HG03066 (cell line): ENCODE measurements at regions not wholly inside any gene's neighbourhood (a gene's known extent, or its start where the extent isn't known, plus 50 kb on each side); places are given as distances from the start of the nearest gene placed in this dataset.

ENCODE experiments used
- ATAC-seq: cut with Tn5 transposase; IDR thresholded peaks from one replicate; pipeline ENCODE4 v1.9.1; 2021; ENCODE audit warnings: low read depth; ENCODE audit not compliant: unreplicated experiment

- ATAC-seq = no peak
These were observed 460.4 kb upstream of the NAALADL2 start for GRCh38 chr3:174398761-174399160.

- ATAC-seq = no peak
These were observed 455.3 kb upstream of the NAALADL2 start for GRCh38 chr3:174403831-174404230.

GRCh38 chr3:174408310-174408709 lies 450.8 kb upstream of the NAALADL2 start:
- no peak for ATAC-seq

- no peak for ATAC-seq
These were observed 449.9 kb upstream of the NAALADL2 start for GRCh38 chr3:174409086-174409743.

- ATAC-seq = no peak
These were observed 445.8 kb upstream of the NAALADL2 start for GRCh38 chr3:174413062-174413912.

- no peak for ATAC-seq
These were observed 444.2 kb upstream of the NAALADL2 start for GRCh38 chr3:174414902-174415301.

GRCh38 chr3:174417573-174417972 lies 441.6 kb upstream of the NAALADL2 start:
- ATAC-seq = no peak

- no peak for ATAC-seq
These were observed 439.9 kb upstream of the NAALADL2 start for GRCh38 chr3:174419216-174419615.

GRCh38 chr3:174423936-174424335 lies 435.2 kb upstream of the NAALADL2 start:
- ATAC-seq = no peak

- no peak for ATAC-seq
These were observed 434.5 kb upstream of the NAALADL2 start for GRCh38 chr3:174424656-174425055.

- ATAC-seq = no peak
These were observed 433.7 kb upstream of the NAALADL2 start for GRCh38 chr3:174425422-174425821.

GRCh38 chr3:174430986-174431385 lies 428.1 kb upstream of the NAALADL2 start:
- no peak for ATAC-seq

- no peak for ATAC-seq
These were observed 427.4 kb upstream of the NAALADL2 start for GRCh38 chr3:174431717-174432116.

- ATAC-seq = no peak
These were observed 422.8 kb upstream of the NAALADL2 start for GRCh38 chr3:174436367-174436766.

GRCh38 chr3:174438501-174439145 lies 420.5 kb upstream of the NAALADL2 start:
- ATAC-seq = no peak

GRCh38 chr3:174439331-174440252 lies 419.5 kb upstream of the NAALADL2 start:
- ATAC-seq = no peak

- ATAC-seq = no peak
These were observed 418.9 kb upstream of the NAALADL2 start for GRCh38 chr3:174440253-174440701.

- ATAC-seq = peak; percentile 64
These were observed 418.2 kb upstream of the NAALADL2 start for GRCh38 chr3:174440741-174441587.

GRCh38 chr3:174441588-174442301 lies 417.4 kb upstream of the NAALADL2 start:
- peak; percentile 17 for ATAC-seq
